C1 segment of cervical spinal cord (tissue), 14 donors: ENCODE measurements at regions not wholly inside any gene's neighbourhood (a gene's known extent, or its start where the extent isn't known, plus 50 kb on each side); places are given as distances from the start of the nearest gene placed in this dataset.
"Not testable (repeated sequence)": the region's sequence is repeated elsewhere in the genome, so short reads cannot be mapped to it uniquely, and the experiment has no call there.

Source experiments
- DNase-seq, 14 donors: peaks; one replicate each; lab custom pipeline; 2025; lab: John Stamatoyannopoulos, UW

- DNase-seq, result no peak
Measured at GRCh38 chr22:27307545-27308247, 493.9 kb downstream of the MN1 start.

- DNase-seq, result no peak
Measured at GRCh38 chr22:27308513-27308912, 493.0 kb downstream of the MN1 start.

DNA sequence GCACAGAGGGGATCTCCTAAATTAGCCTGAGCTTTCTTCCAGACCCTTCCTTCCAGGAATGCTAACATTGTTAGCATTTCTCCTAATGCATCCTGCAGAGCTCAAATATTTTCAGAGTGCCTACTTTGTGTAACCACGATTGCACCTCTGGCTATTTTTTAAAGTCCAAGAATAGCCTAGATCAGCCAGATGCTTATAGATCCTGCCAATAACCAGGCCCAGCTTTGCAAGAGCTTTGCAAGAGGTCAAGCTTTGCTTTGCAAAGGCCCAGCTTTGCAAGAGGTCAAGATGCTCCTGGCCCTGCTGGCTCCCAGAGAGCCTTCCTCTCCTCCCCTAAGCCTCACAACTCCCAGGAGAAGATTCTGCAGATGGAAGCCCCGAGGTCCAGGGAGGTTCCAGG, 491.9 kb downstream of the MN1 start:
- no peak for DNase-seq

DNA sequence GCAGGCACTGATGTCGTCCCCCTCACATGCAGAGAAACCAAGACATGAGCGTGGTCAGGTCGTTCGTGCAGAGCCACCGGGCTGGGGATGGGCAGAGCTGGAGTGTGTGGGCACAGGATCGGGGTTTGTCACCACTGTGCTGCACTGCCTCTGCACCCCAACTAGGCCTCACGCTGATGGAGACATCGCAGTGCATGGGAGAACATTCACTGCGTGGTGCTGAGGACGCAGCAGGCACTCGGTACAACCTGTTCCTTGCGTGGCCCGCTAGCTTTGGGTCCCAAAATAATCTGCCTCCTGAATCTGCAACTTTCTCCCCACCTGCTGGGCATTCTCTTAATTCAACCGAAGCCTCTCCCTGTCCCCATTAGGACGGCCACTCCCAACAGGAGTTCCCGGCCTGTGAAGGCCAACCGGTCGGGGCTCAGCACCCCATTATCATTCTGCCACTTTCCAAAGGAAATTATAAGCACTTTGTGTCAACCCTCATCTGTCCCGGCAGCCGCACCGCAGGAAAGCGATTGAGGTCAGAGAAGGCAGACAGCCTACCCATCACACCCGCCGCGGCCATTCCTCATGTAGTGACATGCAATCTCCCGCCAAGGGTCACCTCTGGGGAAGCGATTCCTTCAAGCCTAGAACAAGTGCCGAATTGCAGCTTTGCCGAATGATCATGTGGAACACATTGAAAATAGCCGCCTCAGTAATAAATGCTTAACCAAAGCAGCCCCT, 490.4 kb downstream of the MN1 start:
- DNase-seq, result no peak

GRCh38 chr22:27311698-27312550, 489.6 kb downstream of the MN1 start:
- DNase-seq, result no peak

DNA sequence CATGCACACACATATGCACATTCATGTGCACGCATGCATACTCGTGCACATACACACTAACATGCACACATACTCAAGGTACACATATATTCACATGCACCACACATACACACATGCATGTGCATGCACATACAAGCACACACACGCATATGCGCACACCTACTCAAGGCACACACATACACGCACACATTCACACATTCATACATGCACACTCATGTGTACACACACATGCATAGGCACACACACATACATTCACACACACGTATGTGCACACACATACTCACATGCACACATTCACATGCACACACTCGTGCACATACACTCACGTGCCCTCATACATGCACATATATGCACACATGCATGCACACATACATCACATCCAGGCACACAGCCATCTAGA, 489.0 kb downstream of the MN1 start:
- DNase-seq, result no peak

DNA sequence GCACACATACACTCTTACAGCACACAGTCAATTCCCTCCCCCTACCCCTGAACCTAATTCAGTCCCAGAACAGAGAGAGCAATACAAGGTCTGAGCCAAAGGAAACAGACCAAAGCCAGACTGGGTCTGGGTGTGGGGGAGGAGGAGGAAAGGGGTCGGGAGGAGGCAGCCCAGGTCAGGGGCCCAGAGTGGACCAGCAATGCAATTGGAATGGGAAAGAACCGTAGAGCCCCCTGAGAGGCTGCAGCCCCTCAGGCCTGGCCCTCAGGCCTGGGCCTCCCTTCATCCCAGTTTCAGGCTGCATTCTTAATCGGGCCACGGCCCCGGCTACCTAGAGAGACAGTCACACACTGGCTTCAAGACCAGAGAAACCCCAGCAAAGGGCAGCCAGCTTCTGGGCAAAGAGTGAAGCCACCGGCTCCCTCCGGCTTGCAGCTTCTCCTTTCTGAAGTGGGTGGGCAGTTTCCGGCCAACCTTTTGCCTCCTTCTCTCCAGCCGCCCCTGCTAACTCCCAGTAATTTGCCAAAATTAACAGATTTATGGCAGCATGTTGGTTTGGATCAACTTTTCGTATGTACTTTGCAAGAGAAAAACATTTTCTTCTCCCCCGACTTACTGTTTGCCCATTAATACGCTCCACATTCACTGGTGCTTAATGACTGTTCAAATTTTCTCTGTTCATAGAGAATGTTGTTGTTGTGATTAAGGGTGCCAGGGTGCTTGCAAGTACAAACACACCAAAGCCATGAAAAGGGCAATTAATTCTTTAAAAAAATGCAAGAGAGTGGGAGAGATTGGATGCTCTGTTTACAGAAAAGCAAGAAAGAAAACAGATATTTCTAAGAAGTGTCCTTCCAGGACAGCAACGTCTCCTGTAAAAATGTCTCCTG, 488.3 kb downstream of the MN1 start:
- DNase-seq, result no peak

GRCh38 chr22:27314276-27314807, 487.2 kb downstream of the MN1 start:
- DNase-seq, result no peak

DNA sequence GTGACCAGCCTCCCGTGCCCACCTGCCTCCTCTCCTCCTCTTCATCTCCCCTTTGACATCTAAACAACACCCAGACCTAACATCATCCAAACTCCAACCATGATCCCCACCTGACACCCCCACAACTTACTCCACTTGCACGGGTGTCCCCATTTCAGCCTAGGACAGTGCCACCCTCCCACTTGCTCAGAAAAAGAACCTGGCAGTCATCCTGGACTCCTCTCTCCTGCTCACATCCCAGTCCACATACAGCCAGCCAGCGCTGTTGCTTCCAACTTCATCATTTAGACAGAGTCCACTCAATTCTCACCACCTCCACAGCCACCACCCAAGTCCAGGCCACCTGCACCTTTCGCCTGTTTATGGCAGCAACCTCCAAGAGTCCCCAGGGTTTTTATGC, 485.7 kb downstream of the MN1 start:
- no peak for DNase-seq

DNA sequence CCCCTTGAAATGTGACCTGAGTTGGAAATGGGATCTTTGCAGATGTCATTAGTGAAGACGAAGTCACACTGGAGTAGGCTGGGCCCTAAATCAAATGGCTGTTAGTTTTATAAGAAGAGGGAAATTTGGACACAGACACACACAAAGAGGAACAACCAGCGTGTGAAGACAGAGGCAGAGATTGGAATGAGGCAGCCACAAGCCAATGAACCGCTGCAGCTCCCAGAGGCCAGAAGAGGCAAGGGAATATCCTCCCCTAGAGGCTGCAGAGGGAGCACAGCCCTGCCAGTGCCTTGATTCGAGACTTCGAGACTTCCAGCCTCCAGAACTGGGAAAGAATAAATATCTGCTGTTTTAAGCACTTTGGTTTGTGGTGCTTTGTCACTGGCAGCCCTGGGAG, 484.5 kb downstream of the MN1 start:
- DNase-seq, result no peak

DNA sequence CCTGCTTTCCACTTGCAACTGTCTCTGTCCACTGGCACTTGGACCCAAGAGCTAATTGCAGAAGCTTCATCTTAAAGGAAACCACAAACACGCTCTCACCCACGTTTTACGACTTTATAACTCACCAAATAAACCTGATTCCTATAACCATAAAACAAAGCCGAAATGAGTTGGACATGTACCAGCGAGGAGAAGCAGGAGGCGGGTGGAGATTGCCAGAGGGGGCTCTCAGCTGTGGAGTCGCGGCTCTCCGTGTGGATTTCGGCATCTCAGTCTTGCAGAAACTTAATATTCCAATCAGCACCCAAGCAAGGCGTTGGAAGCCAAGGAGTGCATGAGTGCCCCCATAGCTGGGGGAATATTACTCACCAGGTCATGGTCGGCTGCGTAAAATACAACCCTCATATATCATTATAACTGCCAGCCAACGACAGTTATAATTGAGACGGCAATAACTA, 483.6 kb downstream of the MN1 start:
- no peak for DNase-seq

DNA sequence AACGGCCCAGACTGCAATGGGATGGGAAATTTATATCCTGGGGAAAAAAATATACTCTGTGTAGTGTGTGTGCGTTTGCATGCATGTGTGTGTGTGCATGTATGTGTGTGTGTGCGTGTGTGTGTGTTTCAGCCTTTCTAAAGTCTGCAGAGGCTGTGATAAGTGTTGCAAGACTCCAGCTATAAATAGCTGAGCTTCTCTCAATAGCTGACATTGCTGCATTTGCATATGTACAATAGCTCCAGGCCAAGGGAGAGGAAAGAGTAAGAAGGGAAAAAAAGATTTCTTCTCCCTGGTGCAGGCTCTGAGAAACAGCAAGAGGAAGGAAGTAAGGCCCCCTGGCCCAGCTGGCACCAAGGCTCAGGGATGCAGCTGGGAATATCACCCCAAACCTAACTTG, 483.0 kb downstream of the MN1 start:
- no peak for DNase-seq

GRCh38 chr22:27323661-27324060, 477.9 kb downstream of the MN1 start:
- DNase-seq, result no peak

- DNase-seq, result not testable (repeated sequence)
Measured at GRCh38 chr22:27324908-27325307, 476.6 kb downstream of the MN1 start.

DNA sequence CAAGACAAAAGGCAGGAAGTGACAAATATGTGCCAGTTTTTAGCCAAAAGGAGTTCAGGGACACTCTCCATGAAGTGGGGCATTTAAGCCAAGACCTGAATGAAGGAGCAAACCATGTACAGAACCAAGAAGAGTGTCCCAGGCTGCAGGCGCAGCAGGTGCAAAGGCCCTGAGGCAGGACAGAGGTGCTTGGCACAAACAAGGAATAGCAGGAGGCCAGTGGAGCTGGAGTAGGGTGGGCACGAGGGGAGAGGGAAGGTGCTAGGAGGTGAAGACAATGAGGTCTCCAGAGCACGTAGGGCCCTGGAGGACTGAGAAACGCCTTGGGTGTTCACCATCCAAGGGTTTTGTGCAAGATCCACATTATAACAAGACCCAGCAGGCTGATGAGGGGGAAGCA, 474.1 kb downstream of the MN1 start:
- no peak for DNase-seq

GRCh38 chr22:27327981-27328721, 473.4 kb downstream of the MN1 start:
- DNase-seq, result no peak

GRCh38 chr22:27329131-27329850, 472.3 kb downstream of the MN1 start:
- DNase-seq, result no peak

DNA sequence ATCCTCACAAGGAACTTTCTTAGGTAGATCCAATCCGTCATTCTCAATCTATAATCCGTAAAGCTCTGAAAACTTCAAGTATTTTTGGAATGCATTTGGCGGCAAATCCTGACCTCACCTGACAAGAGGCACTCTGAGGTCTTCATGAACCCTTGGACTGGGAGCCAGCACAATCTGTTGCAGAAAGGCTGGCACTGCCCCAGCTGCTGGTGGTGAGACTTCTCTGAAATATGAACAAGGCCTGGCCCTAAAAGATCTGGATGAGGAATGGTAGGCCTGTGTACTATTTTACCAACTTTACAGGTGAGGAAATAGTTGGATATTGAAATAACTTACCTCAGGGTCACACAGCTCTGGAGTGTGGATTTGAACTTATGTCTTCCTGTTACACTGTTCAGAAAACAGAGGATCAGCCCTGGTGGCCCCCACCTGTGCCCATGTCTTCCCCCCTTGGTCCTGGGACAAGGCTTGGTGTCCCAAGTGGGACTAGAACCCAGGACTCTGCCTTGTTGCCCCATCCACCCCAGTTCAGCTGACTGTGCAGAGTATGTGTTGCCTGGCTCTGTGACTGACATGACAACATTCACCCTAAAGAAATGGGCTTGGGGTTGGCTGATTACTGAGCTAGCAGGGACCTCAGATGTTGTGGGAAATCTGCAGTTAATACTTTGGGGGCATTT, 471.4 kb downstream of the MN1 start:
- DNase-seq, result no peak
